HK-2 (cell line): ENCODE measurements at regions not wholly inside any gene's neighbourhood (a gene's known extent, or its start where the extent isn't known, plus 50 kb on each side); places are given as distances from the start of the nearest gene placed in this dataset.

Experiments used
- DNase-seq: peaks from one replicate; pipeline ENCODE4 v3.0.0-alpha.2; 2018; ENCODE audit not compliant: unreplicated experiment

DNA sequence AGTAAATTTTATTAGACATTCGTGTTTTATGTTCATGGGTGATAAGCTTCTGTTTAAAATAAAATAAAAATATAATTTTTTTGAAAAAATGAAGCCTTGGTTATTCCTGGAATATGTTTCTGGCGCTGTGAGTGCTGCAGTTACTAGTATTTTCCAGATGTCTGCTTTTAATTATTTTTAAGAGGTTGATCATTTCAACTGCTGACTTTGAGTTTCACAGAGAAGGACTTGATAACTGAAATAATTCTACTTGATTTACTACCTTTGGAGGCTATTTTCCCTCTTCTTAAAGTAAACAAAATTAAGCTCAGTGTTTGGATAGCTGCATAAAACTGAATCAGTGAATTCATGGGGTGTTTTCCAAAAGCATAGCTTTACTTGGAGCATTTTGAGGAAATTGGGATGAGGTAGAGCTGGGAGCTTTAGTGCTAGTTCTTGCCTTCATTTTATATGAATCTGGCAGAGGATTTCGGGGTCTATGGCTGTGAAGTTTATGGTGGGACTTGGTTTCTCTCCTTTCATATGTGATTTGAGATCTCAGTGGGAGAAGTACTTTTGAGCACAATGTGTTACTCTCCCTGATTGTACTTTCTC is 666.5 kb downstream of the DCDC2C start:
- no peak for DNase-seq

DNA sequence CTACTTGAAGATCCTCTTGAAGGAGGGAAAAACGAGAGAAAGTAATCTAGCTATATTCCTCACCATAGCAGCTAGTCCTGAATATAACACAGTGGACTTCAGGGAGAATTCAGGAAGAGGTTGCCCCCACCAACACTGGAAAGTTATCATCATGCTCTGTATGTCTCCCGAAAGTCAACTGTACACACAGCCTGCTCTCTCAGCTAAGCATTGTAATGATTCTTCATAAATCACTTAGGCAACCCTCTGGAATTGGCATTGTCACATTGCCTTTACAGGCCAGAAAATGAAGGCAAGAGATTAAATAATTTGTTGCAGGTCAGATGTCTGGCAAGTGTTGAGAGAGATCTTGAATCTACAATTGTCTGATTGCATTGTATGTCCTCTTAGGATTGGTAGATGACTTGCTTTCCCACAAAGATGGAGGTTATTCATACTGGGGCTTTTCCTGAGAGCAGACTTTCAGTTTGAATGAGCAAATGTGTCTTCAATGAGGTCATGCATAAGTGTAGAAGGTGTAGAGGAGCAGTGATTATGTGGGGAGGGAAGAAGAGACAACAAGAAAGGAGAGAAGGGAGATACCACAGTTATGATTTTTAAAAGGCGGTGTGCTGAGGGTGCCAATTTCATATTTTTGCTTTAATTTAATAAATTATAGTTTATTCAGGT is 667.2 kb downstream of the DCDC2C start:
- DNase-seq, result no peak

DNA sequence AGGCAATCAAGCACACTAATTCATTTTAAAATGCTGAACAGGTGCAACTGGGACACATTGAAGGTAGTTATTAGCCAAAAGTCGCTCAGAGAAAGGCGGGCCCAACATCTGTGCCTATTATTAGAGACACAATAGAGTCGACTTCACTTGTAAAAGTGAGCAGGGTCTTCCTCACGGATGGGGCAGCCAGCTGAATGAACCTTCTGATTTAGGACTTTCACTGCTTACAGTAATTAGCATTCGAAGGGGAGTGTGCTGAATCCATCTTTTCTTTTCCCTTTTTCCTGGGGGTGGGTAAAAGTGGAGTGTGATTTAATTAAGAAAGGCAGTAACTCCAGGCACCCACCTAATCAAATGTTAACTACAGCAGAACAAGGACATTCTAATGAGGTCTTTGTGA is 677.7 kb downstream of the DCDC2C start:
- DNase-seq, result no peak

DNA sequence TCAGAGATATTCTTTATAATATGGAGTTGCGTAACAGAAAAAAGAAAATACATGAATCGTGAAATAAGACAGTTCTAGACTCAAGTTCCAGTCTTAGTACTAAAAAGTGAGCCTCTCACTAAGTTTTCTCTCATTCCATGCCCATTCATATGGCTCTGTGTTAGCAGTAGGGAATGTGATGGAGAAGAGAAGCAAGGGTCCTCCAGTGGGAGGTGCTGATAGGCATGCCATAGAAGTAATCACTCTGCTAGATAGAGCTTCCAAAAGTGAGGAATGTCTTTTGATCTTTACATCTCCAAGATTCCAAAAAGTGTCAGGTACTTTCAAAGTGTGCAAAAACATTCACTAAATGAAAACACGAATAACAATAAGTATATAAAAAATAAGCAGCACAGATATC is 678.4 kb downstream of the DCDC2C start:
- DNase-seq, result no peak

DNA sequence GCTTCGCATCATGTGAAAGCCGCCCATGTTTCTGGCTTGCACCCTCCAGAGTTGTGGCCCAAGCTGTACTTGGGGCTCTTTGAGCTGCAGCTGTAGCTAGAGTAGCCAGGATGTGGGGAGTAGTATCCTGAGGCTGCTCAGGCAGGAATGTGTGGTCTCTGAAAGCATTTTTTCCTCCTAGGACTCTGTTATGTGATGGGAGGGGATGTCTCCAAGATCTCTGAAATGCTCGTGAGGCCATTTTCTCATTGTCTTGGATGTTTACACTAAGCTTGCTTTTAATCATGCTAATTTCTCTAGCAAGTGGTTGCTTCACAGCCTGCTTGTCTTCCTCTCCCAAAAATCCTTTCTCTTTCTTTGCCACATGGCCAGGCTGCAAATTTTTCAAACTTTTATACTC is 687.6 kb downstream of the DCDC2C start:
- no peak for DNase-seq

DNA sequence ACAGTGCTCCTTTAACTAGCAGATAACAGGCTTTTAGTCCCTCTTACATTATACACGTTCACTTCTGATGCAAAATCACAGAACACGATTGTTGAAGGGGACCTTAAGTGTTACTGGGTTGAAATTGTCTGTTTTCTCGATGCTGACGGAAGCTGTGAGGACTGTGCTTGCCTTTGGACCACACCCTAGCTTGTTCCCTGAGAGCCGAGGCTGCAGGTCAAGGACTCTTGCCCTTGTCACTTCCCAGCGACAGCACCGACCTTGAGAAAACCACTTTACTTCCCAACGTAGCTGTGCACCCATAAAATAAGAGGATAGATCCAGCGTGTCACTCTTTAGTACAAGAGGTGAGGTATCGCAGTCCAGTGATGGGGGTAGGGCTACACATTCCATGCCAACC is 701.0 kb downstream of the DCDC2C start:
- DNase-seq, result no peak

DNA sequence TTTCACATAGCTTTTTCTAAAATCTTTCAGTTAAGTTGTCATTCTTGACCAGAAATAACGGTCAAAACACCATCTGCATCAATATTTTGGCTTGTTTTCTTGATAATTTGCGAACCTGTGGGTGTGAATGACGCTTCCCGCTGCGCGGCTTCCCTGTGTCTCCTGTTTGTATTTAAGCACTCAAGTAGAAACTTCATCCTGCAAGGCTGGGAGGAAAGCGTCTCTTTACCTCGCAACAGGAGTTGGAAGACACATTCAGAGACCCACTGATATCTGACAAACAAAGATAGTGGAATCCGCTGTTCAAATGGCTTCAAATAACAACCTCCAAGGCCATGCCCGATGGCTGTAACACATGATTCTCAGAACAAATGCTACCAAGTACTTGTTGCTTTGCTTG is 704.9 kb downstream of the DCDC2C start:
- no peak for DNase-seq

DNA sequence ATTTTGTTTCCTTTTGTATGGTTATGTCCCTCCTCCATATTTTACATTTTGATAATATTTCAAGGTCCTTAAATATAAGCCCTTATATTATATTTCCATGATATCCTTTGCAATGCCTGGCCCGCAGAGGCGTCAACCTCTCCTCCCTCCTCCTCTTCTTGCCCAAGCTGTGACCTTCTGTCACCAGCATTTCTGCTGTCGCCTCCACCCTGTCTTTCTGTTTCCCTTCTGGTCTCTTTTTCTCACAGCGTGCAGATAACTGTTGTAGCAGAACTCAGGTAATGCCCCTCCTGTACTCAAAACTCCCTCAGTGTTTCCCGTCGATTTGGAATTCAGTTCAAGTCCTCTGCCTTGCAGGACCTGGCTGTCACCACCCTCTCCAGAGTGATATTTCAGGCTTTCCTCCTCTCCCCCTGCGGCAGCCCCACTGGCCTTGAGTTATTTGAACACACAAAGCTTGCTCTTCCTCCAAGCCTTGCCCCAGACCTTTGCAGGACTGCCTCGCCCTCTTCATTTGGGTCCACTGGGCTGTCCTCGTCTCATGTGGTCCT is 709.3 kb downstream of the DCDC2C start:
- no peak for DNase-seq

DNA sequence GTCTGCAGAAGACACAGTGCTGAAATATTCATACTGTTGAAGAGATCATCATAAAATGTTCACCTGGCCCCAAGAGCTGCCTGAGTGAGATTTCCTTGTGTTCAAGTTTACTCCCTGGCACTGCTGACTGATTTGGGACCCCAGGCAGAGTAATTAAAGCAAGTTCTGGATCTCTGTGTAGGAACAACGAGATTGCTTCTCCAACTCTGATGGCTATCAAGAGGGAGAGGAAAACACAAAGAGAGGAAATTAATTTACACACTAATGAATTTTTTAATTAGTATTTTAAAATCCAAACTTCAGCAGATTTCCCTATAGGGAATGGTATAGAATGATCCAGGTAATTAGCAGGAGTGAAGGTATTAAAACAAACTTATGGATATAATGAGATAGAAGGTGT is 711.8 kb downstream of the DCDC2C start:
- DNase-seq, result no peak

DNA sequence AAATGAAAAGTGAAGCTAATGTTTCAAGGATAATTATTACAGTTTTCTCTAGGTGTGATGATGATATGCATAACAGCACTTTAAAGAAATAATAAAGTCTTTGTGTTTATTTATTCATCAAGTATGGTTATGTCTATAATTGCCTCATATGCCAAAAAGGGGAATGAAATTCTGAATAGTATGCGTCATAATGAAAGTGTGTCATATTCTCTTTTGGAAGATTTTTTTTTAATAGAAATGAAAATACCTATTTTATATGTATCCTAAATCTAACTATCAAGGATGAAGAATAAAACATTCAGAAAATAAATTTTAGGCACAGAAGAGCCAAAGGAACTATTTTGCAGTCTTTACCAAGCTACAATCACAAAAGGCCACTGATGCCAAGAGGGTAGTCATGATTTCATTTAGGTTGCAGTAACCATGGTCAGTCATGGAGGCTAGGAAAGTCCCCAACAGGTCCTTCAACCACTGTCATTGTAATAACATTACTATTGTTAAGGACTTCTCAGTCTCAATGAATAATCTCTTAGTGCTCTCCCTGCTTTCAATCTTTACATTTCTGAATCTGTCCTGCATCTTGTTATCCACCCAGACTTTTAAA is 712.5 kb downstream of the DCDC2C start:
- no peak for DNase-seq

DNA sequence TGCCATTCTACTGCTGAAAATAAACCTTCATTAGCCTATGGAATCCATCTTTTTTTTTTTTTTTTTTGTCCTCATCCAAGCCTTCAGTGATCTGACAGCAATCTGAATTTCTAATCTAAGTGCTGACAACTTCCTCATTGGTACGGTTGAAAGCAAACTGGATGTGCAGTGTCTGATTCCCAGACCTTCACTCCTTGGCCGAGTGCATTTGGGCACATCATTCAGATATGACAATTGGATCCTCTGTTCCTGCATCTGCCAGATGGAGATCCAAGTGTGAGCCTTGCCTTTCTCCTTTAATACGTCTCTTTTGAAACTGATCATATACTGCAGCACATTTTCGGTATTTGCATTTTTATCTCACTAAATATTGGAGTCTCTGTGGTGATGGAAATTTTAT is 713.1 kb downstream of the DCDC2C start:
- no peak for DNase-seq

DNA sequence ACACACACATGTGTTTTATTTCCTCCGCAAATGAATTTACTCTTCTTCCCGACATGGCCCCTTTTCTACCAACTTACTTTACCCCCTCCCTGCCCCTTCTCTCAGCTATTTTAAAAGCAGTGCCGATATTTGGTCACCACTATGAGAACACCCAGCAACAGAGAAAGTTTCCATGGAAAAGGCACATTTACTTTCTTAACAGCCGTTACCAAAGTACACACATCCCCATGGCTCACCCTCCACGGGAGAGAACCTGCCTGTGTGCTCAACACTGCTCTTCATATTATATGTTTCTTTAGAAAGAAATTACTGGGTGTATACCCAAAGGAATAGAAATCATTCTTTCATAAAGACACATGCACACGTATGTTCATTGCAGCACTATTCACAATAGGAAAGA is 714.4 kb downstream of the DCDC2C start:
- no peak for DNase-seq

DNA sequence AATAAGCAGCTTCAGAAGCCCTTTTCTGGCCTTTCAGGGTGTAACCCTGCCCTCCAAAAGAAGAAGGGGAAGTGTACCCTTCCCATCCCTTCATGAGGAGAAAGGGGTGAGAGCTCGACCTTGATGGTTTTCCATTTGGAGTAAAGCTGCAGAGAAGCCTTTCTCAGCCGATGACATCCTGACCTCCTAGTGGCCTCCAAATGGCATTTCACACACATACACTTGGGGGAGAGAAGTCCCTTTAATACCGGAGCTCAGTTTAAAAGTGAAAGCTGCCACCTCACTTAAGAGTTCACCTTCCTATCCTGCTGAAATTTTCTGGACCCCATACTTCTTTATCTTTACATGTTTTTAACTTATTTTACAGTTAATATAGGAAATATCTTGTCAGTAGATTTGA is 716.7 kb downstream of the DCDC2C start:
- DNase-seq, result no peak

DNA sequence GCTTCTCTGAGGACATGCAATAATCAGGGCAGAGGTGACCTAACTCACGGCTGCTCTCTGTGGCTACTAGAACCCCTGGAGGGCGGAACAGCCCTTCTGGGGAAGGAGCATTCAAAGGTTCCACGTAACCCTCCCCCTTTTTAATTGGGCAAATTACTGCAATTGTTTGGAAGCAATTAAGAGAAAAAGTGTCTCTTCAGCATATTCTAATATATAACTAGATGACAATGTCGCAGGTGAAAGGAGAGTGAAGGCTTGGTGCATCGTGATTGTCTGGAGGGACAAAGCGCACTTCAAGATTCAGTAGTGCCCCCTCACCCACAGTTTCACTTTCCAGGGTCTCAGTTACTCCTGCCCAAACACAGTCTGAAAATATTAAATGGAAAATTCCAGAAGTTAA is 720.8 kb downstream of the DCDC2C start:
- no peak for DNase-seq

DNA sequence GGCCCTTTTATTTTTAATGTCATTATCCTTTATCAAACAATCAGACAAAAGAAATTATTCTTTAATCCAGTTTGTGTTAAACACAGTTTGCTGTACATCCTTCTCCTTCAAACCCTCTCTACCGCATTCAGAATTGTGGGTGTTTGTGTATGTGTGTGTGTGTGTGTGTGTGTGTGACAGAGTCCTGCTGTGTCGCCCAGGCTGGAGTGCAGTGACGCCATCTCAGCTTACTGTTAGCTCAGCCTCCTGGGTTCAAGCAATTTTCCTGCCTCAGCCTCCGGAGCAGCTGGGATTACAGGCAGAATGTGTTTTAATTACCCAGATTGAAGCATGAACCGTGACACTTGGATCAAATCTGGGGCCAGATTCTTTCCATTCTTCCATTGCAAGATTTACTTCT is 723.7 kb downstream of the DCDC2C start:
- no peak for DNase-seq

DNA sequence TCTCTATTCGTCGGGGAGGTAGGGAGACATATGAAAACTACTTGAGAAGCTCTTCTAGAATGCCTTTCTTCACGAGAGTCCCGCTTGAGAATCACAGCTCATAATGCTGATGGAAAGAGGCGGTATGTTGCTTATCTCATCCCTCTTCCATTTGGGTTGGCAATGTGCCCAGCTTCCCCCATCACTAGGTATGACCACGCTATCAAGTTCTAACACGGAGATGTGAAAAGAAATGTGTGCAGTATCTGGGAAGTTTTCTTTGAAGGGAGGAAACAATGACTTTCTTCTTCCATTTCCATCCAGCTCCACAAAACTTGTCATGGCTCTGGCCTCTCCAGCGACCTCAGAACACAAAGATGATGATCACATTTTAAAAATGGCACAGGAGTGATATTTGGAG is 742.4 kb downstream of the DCDC2C start:
- no peak for DNase-seq

DNA sequence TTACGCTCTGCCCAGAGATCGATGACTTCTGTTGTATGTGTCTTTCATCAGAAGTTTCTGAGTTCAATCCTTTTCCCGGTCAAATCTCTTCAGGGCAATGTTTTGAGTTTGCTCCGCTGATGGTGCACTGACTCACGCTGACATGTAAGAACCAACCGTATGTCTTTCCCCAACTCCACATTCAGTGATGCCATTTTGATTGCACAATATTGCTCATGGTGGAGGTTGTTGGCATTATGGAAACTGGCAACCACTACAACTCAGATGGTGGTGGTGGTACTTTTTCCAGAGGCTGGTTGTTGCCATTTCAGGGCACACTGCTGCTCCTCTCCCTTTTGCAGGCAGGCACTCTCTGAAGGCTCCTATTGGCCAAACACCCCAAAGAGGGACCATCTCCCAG is 751.5 kb downstream of the DCDC2C start:
- no peak for DNase-seq

DNA sequence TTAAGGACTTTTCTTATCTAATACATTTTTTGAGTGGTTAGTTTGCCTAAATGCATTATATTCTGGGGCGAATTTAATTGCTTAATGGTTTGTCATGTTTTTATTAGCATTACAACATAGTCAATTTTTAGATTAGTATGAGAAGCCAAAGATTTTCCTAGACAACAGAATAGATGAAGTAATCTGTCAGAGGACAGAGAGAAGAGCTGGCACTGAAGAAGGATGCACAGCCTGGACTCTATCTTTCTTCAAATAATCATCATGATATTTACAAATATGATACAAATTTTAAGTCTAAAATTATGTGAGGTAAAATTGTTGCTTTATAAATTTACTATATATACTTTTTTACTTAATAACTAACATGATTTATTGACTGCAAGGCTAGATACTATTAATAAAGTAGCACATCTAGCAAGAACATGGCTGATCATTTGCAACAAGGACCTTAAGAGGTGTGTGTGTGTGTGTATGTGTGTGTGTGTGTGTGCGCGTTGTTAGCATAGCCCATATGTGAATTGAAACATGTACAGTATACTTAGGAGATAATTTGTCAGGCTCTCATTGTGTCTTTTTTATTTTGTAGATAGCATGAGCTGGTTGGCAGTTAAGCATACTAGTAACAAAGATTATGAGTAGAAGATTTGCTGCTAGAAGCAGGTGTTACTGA is 752.2 kb downstream of the DCDC2C start:
- no peak for DNase-seq

DNA sequence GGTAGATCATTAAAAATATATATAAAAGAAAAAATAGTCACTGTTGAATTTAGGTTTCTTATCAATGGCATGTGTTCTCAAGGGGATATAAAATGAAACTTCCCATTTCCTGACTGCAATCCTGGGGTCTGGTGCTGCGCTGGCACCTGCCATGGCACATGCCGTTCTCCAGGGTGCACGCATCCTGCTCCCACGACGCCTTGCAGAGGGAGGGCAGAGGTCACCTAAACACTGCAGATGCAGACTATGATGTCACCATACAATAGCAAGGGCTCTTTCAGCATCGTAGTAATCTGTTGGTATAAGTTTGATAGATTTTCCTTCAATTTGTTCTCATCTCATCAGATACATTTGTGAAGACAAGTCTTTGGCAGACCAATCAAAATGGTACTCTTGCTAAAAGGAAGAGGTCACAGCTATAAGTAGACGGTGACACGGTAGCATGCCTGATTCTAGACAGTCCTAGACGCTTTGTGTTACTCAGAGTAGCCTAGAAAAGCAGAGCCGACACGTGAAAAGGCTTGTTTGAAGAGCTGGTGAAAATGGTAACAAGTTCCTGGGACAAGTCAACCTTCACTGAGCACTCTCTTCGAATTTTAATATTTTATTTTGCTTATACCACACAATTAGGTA is 761.4 kb downstream of the DCDC2C start:
- no peak for DNase-seq

DNA sequence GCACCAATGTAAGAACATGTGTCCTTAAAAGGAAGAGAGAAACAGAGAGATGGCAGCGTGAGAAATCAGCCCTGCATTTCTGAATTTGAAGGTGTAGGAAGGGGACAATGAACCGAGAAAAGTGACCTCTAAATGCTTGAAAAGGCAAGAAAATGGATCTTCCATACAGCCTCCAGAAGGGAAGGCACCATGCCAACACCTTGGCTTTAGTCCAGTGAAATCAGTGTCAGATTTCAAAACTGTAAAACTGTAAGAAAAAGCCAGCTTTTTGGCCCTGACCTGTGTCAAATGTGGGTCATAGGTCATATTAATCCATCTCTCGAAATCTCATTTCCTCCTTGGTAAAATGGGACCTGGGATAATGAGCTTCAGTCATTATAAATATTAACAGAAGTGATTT is 762.3 kb downstream of the DCDC2C start:
- DNase-seq, result no peak

DNA sequence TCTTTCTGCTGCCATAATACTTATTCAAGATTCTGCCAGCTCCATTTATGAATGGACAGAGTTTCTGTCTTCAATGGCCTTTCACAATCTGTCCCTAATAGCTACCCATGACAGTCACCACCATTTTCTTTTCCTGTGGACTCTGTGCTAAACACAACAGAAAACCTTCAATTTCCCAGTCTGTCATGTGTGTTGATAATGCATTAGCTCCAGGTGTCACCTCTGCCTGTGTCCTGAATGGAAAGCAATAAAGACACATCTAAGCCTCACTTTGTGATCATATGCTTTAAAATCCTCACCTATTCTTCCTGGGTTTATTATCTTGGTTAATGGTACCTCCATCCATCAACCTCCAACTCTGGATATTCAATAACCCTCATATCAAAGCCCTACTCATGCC is 772.2 kb downstream of the DCDC2C start:
- no peak for DNase-seq

DNA sequence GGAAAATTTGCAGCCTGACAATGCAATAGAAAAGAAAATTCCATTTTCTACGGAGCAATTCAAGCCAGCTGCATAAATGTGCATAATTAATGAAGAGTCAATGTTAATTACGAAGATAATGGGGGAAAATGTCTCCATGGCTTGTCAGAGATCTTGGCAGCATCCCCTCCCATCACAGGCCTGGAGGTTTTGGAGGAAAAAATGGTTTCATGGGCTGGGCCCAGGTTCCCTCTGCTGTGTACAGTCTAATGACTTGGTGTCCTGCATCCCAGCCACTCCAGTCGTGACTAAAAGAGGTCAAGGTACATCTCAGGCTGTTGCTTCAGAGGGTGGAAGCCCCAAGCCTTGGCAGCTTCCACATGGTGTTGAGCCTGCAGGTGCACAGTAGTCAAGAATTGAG is 779.7 kb downstream of the DCDC2C start:
- DNase-seq, result no peak
